ENCODE measurements at regions not wholly inside any gene's neighbourhood (a gene's known extent, or its start where the extent isn't known, plus 50 kb on each side); places are given as distances from the start of the nearest gene placed in this dataset.

- H3K4me2 ChIP-seq (ENCODE audit: low read length) = no peak overlapping the region
- no peak overlapping the region for H3K4me3 ChIP-seq (ENCODE audit: low read length)
- no peaks in the 10 kb centered on the region for H3K9me3 ChIP-seq (ENCODE audit: low read length)
- H3K36me3 ChIP-seq (ENCODE audit: insufficient read depth, low read length) = no peaks in the 10 kb centered on the region
- no peaks in the 10 kb centered on the region for H3K9me2 ChIP-seq (ENCODE audit: insufficient read depth, low read length)
- no peaks in the 10 kb centered on the region for H4K20me1 ChIP-seq (ENCODE audit: insufficient read depth)
- no peak for TF ChIP-seq POLR2AphosphoS5 (IDR thresholded peaks at IDR 0.05)
- no peak for TF ChIP-seq TAF1 (IDR thresholded peaks at IDR 0.05; ENCODE audit: low read depth)
- TF ChIP-seq RAD21 (conservative IDR thresholded peaks at IDR 0.05) = no peak
- no peak for TF ChIP-seq EZH2 (IDR thresholded peaks at IDR 0.05; ENCODE audit: borderline replicate concordance, insufficient read depth, low read length, poor library complexity, severe bottlenecking)
- no peak for TF ChIP-seq MXI1 (conservative IDR thresholded peaks at IDR 0.05; ENCODE audit: poor library complexity, severe bottlenecking)
- no peak for TF ChIP-seq CTCF (IDR thresholded peaks at IDR 0.05; ENCODE audit: poor library complexity, severe bottlenecking)
- no peak for TF ChIP-seq SMC3 (conservative IDR thresholded peaks at IDR 0.05; ENCODE audit: poor library complexity)
- no peak for TF ChIP-seq EP300 (conservative IDR thresholded peaks at IDR 0.05; ENCODE audit: poor library complexity, severe bottlenecking)
- TF ChIP-seq REST (IDR thresholded peaks at IDR 0.05; ENCODE audit: borderline replicate concordance) = no peak
- H3K9ac ChIP-seq (ENCODE audit: low read length) = no peak overlapping the region
- no peaks in the 10 kb centered on the region for H3K79me2 ChIP-seq (replicated peaks; ENCODE audit: insufficient read depth, low read length)
- no peaks in the 10 kb centered on the region for H3K27me3 ChIP-seq (ENCODE audit: insufficient read depth, low read depth, low read length)
- H2AFZ ChIP-seq (ENCODE audit: low read depth, low read length) = no peak overlapping the region
- H3F3A ChIP-seq (ENCODE audit: insufficient read depth, low read length, poor library complexity, severe bottlenecking) = no peaks in the 10 kb centered on the region
- no peak overlapping the region for H3K27ac ChIP-seq (ENCODE audit: low read length)
These were observed 207.5 kb upstream of the RTL1 start for GRCh38 chr14:101110729-101111619.

GRCh38 chr14:101111620-101112290, 208.2 kb upstream of the RTL1 start:
- H3K27ac ChIP-seq (ENCODE audit: low read length) = no peak overlapping the region
- H3K4me3 ChIP-seq (ENCODE audit: low read length) = no peak overlapping the region
- no peak overlapping the region for H3K9ac ChIP-seq (ENCODE audit: low read length)
- no peak overlapping the region for H3K4me2 ChIP-seq (ENCODE audit: low read length)
- H3F3A ChIP-seq (ENCODE audit: insufficient read depth, low read length, poor library complexity, severe bottlenecking) = no peaks in the 10 kb centered on the region
- H4K20me1 ChIP-seq (ENCODE audit: insufficient read depth) = no peaks in the 10 kb centered on the region
- no peaks in the 10 kb centered on the region for H3K79me2 ChIP-seq (replicated peaks; ENCODE audit: insufficient read depth, low read length)
- no peaks in the 10 kb centered on the region for H3K9me3 ChIP-seq (ENCODE audit: low read length)
- H3K36me3 ChIP-seq (ENCODE audit: insufficient read depth, low read length) = no peaks in the 10 kb centered on the region
- H3K9me2 ChIP-seq (ENCODE audit: insufficient read depth, low read length) = no peaks in the 10 kb centered on the region
- no peaks in the 10 kb centered on the region for H3K27me3 ChIP-seq (ENCODE audit: insufficient read depth, low read depth, low read length)
- H2AFZ ChIP-seq (ENCODE audit: low read depth, low read length) = no peak overlapping the region
- TF ChIP-seq EZH2 (IDR thresholded peaks at IDR 0.05; ENCODE audit: borderline replicate concordance, insufficient read depth, low read length, poor library complexity, severe bottlenecking) = no peak
- TF ChIP-seq MXI1 (conservative IDR thresholded peaks at IDR 0.05; ENCODE audit: poor library complexity, severe bottlenecking) = no peak
- no peak for TF ChIP-seq RAD21 (conservative IDR thresholded peaks at IDR 0.05)
- TF ChIP-seq CTCF (IDR thresholded peaks at IDR 0.05; ENCODE audit: poor library complexity, severe bottlenecking) = no peak
- no peak for TF ChIP-seq REST (IDR thresholded peaks at IDR 0.05; ENCODE audit: borderline replicate concordance)
- TF ChIP-seq EP300 (conservative IDR thresholded peaks at IDR 0.05; ENCODE audit: poor library complexity, severe bottlenecking) = no peak
- no peak for TF ChIP-seq SMC3 (conservative IDR thresholded peaks at IDR 0.05; ENCODE audit: poor library complexity)
- no peak for TF ChIP-seq POLR2AphosphoS5 (IDR thresholded peaks at IDR 0.05)
- TF ChIP-seq TAF1 (IDR thresholded peaks at IDR 0.05; ENCODE audit: low read depth) = no peak

All from neural cell (in vitro differentiated cells).